M059J (cell line): ENCODE measurements at regions not wholly inside any gene's neighbourhood (a gene's known extent, or its start where the extent isn't known, plus 50 kb on each side); places are given as distances from the start of the nearest gene placed in this dataset.
"Not testable (repeated sequence)": the region's sequence is repeated elsewhere in the genome, so short reads cannot be mapped to it uniquely, and the experiment has no call there.

Experiments used
- DNase-seq: peaks from one replicate; pipeline ENCODE4 v3.0.0-alpha.2; 2012; ENCODE audit warnings: low read depth

DNA sequence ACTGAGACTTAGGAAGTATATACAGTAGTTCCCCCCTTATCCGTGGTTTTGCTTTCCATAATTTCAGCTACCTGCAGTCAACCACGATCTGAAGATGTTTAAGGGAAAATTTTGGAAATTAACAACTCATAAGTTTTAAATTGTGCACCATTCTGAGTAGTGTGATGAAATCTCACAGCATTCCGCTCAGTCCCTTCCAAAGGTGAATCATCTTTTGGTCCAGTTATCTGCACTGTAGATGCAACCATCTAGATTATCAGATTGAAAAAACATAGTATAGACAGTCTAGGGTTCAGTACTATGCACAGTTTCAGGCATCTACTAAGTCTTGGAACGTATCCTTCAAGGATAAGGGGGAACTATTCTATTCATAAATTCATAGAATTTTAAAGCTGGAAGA lies 109.0 kb downstream of the ANXA3 start:
- no peak for DNase-seq

- no peak for DNase-seq
These were observed 109.6 kb downstream of the ANXA3 start for GRCh38 chr4:78661086-78661690.

- DNase-seq, result peak; percentile 44
These were observed 110.5 kb downstream of the ANXA3 start for GRCh38 chr4:78661921-78662521.

GRCh38 chr4:78662658-78663057 lies 111.1 kb downstream of the ANXA3 start:
- no peak for DNase-seq

DNA sequence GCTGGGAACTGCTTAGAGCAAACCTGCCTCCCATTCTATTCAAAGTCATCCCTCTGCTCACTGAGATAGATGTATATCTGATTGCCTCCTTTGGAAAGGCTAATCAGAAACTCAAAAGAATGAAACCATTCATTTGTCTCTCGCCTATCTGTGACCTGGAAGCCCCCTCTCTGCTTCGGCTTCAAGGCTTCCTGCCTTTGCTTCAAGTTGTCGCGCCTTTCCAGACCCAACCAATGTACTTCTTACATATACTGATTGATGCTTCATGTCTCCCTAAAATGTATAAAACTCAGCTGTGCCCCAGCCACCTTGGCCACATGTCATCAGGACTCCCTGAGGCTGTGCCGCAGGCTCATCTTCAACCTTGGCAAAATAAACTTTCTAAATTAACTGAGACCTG lies 111.9 kb upstream of the BMP2K start:
- DNase-seq, result not testable (repeated sequence)

DNA sequence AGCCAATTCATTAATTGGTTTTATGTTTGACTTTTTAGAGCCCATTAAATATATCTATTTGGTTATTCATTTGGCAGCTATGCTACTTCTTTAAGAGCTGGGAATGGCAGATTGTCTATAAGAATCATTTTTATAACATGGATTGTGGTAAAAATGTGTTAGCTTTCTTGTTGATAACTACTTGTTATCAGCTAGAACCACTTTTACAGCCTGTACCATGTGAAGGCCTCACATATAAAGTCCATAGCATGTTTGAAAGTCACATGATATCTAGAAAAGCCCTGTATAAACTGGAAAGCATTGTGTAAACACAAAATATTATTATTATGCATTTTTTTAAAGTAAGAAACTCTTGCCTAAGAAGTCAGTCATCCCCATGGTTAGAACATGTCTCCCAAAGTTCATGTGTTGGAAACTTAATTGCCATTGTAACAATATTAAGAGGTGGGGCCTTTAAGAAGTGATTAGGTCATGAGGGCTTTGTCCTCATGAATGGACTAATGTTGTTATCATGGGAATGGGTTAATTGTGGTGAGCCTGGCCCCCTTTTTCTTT lies 110.9 kb upstream of the BMP2K start:
- DNase-seq, result no peak

DNA sequence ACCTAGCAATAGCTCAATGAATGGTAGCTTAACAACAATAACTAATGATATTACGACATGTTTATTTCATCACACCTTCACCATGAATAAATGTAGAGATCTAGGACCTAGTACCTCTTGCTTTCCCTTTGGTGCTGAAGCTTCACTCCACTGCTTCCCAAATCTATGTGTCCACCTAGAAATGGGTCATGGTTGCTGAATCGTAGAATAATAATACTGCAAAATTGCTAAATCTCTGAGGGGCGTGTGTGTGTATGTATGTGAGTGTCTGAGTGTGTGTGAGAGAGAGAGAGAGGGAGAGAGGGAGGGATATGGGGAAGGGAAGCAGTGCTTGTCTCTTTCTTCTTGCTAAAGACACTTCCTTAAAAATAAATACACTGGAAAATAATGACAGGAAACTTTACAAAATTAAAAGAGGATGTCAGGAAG lies 109.3 kb upstream of the BMP2K start:
- no peak for DNase-seq

DNA sequence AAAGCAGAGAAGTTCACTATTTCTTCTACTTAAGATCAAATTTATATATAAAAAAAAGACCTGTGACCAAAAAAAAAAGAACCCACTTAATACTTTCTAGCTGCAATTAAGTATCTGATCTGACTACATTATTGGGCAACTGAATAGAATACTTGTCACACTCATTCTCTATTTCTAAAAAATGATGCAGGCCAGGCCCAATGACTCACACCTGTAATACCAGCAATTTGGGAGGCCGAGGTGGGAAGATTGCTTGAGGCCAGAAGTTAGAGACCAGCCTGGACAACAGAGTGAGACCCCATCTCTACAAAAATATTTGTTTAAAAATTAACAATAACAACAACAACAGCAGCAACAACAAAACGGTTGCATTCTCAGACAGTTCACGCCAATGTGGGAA lies 108.8 kb upstream of the BMP2K start:
- no peak for DNase-seq

DNA sequence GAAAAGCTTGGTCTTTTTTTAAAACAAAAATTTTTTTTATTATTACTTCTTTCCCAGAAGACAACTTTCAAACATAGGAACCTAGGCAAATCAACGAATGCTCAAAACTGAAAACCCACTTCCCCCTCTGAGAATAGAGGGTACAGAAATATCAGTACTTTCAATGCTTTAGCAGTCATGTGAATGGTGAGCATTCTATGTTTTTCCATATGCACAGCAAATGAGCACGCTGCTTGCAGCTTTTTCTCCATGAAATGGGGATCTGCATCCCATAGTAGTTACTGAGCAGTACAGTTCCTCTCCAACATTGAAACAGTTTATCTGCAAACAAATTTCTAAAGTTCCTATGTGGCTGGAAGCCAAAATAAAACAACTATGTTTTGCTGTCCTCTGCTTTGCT lies 108.4 kb upstream of the BMP2K start:
- no peak for DNase-seq

DNA sequence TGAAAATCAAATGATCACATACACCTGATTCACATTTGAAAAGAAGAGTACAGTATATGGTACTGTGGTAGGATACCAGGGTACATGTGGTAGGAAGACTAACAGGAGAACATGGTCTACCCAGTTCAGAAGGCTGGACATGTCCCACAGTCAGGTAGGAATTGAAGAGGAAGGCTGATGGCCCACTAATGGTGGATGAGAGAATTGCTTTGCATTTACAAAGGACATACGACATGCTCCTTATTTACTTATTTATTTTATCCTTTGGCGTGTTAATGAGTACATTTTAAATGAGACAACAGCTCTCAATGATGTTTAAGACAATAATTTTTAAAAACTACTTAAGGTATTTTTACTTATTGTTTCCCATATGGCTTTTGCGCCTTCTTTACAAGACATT lies 106.7 kb upstream of the BMP2K start:
- DNase-seq, result no peak

GRCh38 chr4:78671903-78672815 lies 104.0 kb upstream of the BMP2K start:
- DNase-seq, result no peak

GRCh38 chr4:78673337-78673736 lies 102.8 kb upstream of the BMP2K start:
- DNase-seq, result no peak

- no peak for DNase-seq
These were observed 100.8 kb upstream of the BMP2K start for GRCh38 chr4:78675325-78675724.

DNA sequence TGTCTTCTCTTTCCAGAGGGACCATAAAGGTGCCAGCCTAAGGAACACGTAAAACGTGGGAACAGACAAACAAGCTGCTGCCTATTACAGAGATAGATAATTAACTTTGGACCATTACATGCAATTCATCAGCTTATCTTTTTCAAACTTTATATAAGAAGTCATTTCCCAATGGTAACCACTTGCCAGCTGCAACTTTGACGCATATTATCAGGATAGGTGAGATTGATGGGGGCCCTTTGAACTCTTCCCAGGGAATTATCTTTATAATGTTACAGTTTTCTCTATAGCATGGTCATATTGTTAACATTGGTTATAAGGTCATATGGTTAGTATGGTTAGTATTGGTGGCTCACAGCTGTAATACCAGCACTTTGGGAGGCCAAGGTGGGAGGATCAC lies 94.1 kb upstream of the BMP2K start:
- no peak for DNase-seq

- DNase-seq, result no peak
These were observed 92.8 kb upstream of the BMP2K start for GRCh38 chr4:78683352-78683751.

DNA sequence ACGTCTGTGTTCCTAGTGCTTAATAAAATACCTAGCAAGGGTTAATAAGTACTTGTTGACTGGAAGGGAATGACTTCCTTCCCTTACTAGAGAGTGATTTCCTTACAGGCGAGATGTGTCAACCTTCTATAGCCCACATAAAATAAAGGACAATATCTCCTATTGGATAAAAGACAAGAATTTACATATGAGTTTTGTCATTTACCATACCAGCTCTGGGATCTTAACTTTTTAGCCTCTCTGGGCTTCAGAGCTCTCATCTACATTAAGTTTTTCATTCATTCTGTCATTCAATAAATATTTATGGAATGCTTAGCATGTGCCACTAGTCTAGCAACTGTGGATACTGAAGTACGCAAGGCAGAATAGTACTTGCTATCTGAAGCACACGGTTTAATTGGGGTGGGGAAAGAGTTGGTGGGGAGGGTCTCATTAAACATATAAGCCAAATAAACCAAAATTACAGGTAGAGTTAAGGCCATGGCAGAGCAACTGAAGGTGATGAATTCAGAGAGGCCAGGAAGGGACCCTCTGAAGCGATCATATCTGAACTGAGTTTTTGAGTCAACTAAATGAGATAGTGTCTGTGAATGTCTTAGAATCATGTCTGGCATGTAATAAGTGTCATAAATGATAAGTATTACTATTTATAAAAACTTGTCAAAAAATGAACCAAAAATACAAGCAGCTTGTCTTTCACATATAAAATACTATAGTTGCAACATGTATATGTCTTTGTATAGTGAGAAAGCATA lies 91.6 kb upstream of the BMP2K start:
- DNase-seq, result no peak

DNA sequence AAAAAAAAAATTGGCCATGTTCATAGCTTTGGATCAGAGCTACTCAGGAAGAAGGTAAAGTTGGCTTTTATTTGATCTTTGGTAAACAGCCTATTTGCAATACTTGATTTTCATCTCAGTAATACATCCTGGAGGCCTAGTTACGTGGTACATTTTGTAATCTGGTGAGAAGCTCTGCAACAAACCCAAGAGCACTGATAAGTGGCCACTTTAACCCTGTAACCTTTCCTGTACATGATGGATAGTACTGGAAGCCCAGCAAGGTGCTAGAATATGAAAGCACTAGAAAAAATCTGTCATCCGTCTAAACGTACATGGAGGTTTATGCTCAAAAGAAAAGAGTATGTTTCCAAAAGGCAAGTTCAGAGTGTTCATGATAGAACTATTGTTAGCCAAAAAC lies 88.3 kb upstream of the BMP2K start:
- no peak for DNase-seq

DNA sequence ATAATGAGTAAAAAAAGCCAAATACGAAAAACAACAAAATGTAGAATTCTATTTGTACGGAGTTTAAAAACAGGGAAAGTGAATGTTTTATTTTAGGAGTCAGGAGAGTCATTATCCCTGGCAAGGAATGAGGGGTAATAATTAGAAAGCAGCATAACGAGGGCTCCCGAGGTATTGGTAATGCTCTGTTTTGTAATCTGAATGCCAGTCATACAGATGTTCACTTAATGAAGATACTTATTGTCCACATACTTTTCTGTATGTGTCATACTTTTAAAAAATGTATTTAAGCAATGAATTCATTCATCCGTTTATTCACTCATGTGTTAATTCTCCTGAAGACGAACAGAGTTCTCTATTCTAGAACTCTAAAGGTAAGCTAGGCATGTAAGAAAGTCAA lies 87.8 kb upstream of the BMP2K start:
- no peak for DNase-seq

DNA sequence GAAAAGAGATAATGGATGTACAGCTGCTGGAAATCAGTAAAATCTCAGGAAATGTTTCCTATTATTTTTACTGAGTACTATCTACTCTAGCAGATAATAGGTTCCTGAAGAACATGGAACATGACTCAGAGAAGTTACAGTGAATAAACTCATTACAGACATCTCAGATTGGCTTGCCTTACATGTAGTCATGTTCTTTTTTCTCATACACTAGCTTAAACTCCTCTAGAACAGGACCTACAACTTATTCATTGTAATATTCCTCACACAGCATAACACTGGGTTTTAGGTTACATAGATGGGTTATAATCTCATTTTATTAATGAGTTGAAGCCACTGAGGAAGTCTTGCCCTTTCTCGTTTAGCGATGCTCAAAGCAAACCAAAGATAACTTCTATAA lies 86.9 kb upstream of the BMP2K start:
- no peak for DNase-seq

DNA sequence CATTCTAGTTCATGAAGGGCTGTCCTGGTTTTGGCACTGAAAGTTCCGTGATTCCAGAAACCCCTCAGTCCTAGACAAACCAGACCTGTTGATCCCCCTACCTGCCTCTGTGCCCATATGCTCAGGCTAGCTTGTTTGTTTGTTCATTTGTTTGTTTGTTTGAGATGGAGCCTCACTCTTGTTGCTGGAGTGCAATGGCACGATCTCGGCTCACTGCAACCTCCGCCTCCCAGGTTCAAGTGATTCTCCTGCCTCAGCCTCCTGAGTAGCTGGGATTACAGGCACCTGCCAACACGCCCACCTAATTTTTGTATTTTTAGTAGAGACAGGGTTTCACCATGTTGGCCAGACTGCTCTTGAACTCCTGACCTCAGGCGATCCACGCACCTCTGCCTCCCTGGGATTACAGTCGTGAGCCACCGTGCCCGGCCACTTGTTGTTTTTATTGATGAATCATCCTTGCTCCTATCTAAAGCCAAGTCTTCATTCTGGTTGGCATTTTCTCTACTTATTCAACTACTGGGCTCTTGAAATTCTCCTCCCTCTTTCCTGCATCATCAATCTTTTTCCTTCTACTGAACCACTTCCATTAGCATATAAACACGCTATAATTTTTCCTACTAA lies 86.3 kb upstream of the BMP2K start:
- DNase-seq, result peak; percentile 61

- DNase-seq, result no peak
These were observed 84.8 kb upstream of the BMP2K start for GRCh38 chr4:78691334-78691754.
